GM12878 (cell line): ENCODE measurements at regions not wholly inside any gene's neighbourhood (a gene's known extent, or its start where the extent isn't known, plus 50 kb on each side); places are given as distances from the start of the nearest gene placed in this dataset.

Source experiments
- ATAC-seq: fragments of 200-7000 bp; cut with Tn5 transposase; 3 replicates; pipeline ENCODE4 v1.9.1; 2020; ENCODE audit warnings: mild to moderate bottlenecking, moderate library complexity
- BruUV-seq: library from RNA; stranded (reverse); fragments of 400-500 nt; replicated peaks from 2 replicates; lab custom pipeline; 2021; lab: Mats Ljungman, UMichigan
- CTCF ChIA-PET: fragments of 300-600 bp; sonication (Branson Sonifier 250); formaldehyde crosslinking; extraction: SDS; loops from one replicate; lab custom pipeline; 2021; ENCODE audit warnings: inconsistent platforms; lab: Yijun Ruan, JAX
- POLR2A ChIA-PET: fragments of 350-600 bp; formaldehyde crosslinking; extraction: SDS; loops from one replicate; lab custom pipeline; 2021; ENCODE audit warnings: inconsistent platforms; lab: Charles Lee
- RAD21 ChIA-PET: fragments of 300-600 bp; sonication (Branson Sonifier 250); formaldehyde crosslinking; loops from one replicate; lab custom pipeline; 2023; ENCODE audit warnings: antibody characterized with exemption; ENCODE audit not compliant: unreplicated experiment; lab: Charles Lee
- SMC1A ChIA-PET: fragments of 300-600 bp; sonication (Branson Sonifier 250); formaldehyde crosslinking; loops from one replicate; lab custom pipeline; 2023; ENCODE audit not compliant: unreplicated experiment, uncharacterized antibody; lab: Charles Lee
- DNase-seq: peaks from one replicate; pipeline ENCODE4 v3.0.0-alpha.2; 2011; ENCODE audit warnings: low read depth, low spot score
- FAIRE-seq: peaks from 3 replicates; lab custom pipeline; 2011; peaks lifted over from hg19 to GRCh38; lab: Jason Lieb, UNC
- H2AFZ ChIP-seq: 2 replicates; pipeline ENCODE4 v1.6.0; 2011; ENCODE audit warnings: low read depth, low read length, control low read depth; ENCODE audit not compliant: control insufficient read depth
- H3K27ac ChIP-seq: 2 replicates; pipeline ENCODE4 v1.5.1; 2011; ENCODE audit warnings: control low read depth; ENCODE audit not compliant: control insufficient read depth, insufficient read depth
- H3K27me3 ChIP-seq, 2 experiments: replicated peaks in 1 of 2; 2 replicates each; pipeline versions ENCODE4 v1.6.0 to v1.6.1; 2011; ENCODE audit warnings: low read length in 1 of 2; ENCODE audit not compliant: control insufficient read depth in 2 of 2, insufficient read depth in 2 of 2
- H3K36me3 ChIP-seq, 2 experiments: 2 replicates each; pipeline ENCODE4 v1.5.1; 2011; ENCODE audit warnings: low read length in 1 of 2; ENCODE audit not compliant: control insufficient read depth in 2 of 2, insufficient read depth in 2 of 2
- H3K4me1 ChIP-seq: 2 replicates; pipeline ENCODE4 v1.6.1; 2011; ENCODE audit warnings: mild to moderate bottlenecking, low read length, moderate library complexity, mixed read lengths; ENCODE audit not compliant: control insufficient read depth, insufficient read depth
- H3K4me2 ChIP-seq: 2 replicates; pipeline ENCODE4 v1.6.0; 2011; ENCODE audit warnings: control low read depth; ENCODE audit not compliant: control insufficient read depth, insufficient read depth
- H3K4me3 ChIP-seq: fragments of 200-600 bp; sonication (generic); 2 replicates; pipeline ENCODE4 v1.5.1; 2016
- H3K79me2 ChIP-seq: 2 replicates; pipeline ENCODE4 v1.6.0; 2011; ENCODE audit warnings: low read length; ENCODE audit not compliant: control insufficient read depth, insufficient read depth
- H3K9ac ChIP-seq: 2 replicates; pipeline ENCODE4 v1.8.0; 2011; ENCODE audit warnings: low read length, control low read depth, mixed read lengths; ENCODE audit not compliant: control insufficient read depth, insufficient read depth
- H3K9me3 ChIP-seq: replicated peaks from 3 replicates; pipeline ENCODE4 v1.5.1; 2011; ENCODE audit warnings: mild to moderate bottlenecking, low read length; ENCODE audit not compliant: control insufficient read depth, insufficient read depth
- H4K20me1 ChIP-seq: 2 replicates; pipeline ENCODE4 v1.6.0; 2011; ENCODE audit not compliant: control insufficient read depth, insufficient read depth
- BMI1 ChIP-seq: fragments of 450-650 bp; IDR thresholded peaks from 2 replicates; pipeline ENCODE4 v1.6.1; 2016; ENCODE audit warnings: mild to moderate bottlenecking, moderate library complexity, borderline replicate concordance
- CBX3 ChIP-seq: fragments of 200-600 bp; sonication (generic); IDR thresholded peaks from 2 replicates; pipeline ENCODE4 v1.6.1; 2016; ENCODE audit warnings: low read depth, borderline replicate concordance
- HDAC6 ChIP-seq: fragments of 200-600 bp; sonication (generic); IDR thresholded peaks from one replicate; pipeline ENCODE4 v1.8.0; 2017; ENCODE audit warnings: antibody characterized with exemption; ENCODE audit not compliant: unreplicated experiment
- HDGF ChIP-seq: fragments of 450-650 bp; IDR thresholded peaks from 2 replicates; pipeline ENCODE4 v1.6.1; 2016; ENCODE audit warnings: antibody characterized with exemption
- IKZF2 ChIP-seq, 2 experiments: fragments of 450-650 bp; IDR thresholded peaks; 2 replicates each; pipeline ENCODE4 v1.6.1; 2017; ENCODE audit warnings: mild to moderate bottlenecking in 2 of 2, moderate library complexity in 2 of 2
- NRF1 ChIP-seq: conservative IDR thresholded peaks from 2 replicates; pipeline ENCODE4 v1.6.1; 2011; ENCODE audit warnings: mild to moderate bottlenecking, low read depth, low read length, improper control_type of control experiment
- RAD51 ChIP-seq: fragments of 450-650 bp; IDR thresholded peaks from 2 replicates; pipeline ENCODE4 v1.6.1; 2016; ENCODE audit warnings: moderate library complexity, mild to moderate bottlenecking, inconsistent platforms
- RB1 ChIP-seq: fragments of 450-650 bp; formaldehyde crosslinking; IDR thresholded peaks from 2 replicates; pipeline ENCODE4 v1.6.1; 2017; ENCODE audit warnings: mild to moderate bottlenecking, borderline replicate concordance
- SMAD5 ChIP-seq: IDR thresholded peaks from 2 replicates; pipeline ENCODE4 v1.6.1; 2016; ENCODE audit warnings: antibody characterized with exemption, low read depth
- SP1 ChIP-seq: IDR thresholded peaks from one replicate; pipeline ENCODE4 v1.6.1; 2011; ENCODE audit warnings: low read depth, low read length
- SUPT20H ChIP-seq: IDR thresholded peaks from 2 replicates; pipeline ENCODE4 v1.6.1; 2011; ENCODE audit warnings: low read depth, mild to moderate bottlenecking, low read length, moderate library complexity, borderline replicate concordance; ENCODE audit not compliant: control insufficient read depth
- in situ Hi-C: fragments of 300-500 bp; cut with MboI; formaldehyde crosslinking; loops from 9 replicates; pipeline ENCODE4 v1.14.3; 2018; ENCODE audit warnings: mixed read lengths
- intact Hi-C: fragments of 100-400 bp; cut with micrococcal nuclease; formaldehyde crosslinking; loops from one replicate; pipeline ENCODE4 v1.14.2; 2022; ENCODE audit not compliant: unreplicated experiment
- TF ChIP-seq, protein P1 (sequence below): fragments of 150-350 bp; IDR thresholded peaks from 2 replicates; pipeline ENCODE4 v1.6.1; 2016; ENCODE audit warnings: low read depth, low read length
- TF ChIP-seq, protein P2 (sequence below): IDR thresholded peaks from 2 replicates; pipeline ENCODE4 v1.6.1; 2012; ENCODE audit warnings: mild to moderate bottlenecking, low read depth, low read length

DNA sequence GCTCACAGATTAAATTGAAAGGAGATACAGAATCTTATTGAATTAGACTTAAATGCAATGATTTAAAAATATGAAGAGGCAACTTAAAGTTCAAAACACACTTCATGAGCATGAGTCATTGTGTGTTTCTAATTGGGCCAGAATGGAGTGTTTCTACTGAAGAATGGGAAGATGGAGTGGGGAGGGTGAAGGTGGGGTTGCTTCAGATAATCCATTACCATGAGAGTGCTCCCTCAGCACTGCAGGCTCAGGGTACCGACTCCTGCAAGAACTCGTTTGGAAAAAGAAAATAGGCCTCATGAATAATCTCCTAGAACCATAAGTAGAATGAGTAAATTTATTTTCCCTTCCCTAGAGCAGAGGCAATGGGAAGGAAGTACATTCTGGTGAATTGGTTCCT, 372.8 kb downstream of the TOX3 start (continued):
- TF ChIP-seq, protein P1, sequence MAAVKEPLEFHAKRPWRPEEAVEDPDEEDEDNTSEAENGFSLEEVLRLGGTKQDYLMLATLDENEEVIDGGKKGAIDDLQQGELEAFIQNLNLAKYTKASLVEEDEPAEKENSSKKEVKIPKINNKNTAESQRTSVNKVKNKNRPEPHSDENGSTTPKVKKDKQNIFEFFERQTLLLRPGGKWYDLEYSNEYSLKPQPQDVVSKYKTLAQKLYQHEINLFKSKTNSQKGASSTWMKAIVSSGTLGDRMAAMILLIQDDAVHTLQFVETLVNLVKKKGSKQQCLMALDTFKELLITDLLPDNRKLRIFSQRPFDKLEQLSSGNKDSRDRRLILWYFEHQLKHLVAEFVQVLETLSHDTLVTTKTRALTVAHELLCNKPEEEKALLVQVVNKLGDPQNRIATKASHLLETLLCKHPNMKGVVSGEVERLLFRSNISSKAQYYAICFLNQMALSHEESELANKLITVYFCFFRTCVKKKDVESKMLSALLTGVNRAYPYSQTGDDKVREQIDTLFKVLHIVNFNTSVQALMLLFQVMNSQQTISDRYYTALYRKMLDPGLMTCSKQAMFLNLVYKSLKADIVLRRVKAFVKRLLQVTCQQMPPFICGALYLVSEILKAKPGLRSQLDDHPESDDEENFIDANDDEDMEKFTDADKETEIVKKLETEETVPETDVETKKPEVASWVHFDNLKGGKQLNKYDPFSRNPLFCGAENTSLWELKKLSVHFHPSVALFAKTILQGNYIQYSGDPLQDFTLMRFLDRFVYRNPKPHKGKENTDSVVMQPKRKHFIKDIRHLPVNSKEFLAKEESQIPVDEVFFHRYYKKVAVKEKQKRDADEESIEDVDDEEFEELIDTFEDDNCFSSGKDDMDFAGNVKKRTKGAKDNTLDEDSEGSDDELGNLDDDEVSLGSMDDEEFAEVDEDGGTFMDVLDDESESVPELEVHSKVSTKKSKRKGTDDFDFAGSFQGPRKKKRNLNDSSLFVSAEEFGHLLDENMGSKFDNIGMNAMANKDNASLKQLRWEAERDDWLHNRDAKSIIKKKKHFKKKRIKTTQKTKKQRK: no peak
- TF ChIP-seq SP1 (no peak), HDGF (no peak), SMAD5 (no peak)

DNA sequence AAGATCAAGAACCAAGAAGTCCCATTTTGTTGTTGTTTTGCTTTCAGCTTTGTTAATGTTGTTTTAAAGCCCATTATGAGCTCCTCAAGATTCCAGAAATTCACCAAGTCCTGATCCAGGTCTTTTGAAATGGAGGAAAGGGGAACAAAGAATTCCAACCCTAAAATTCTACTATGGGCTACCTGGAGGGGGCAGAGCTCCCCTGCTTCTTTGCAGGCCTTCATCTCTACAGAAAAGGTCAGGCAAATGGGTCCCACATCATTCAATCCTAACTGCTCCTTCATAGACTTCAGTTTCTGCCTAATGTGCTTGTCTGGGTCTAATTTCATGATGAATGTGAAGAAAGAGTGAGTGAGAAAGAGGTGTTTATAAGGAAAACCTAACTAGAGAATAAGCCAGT, 375.5 kb downstream of the TOX3 start:
- no peaks in the 10 kb centered on the region for H3K9me3 ChIP-seq
- H3K4me3 ChIP-seq: no peak overlapping the region
- no peak for FAIRE-seq
- H3K27ac ChIP-seq: no peak overlapping the region
- H3K27me3 ChIP-seq: no peaks in the 10 kb centered on the region
- CTCF ChIA-PET: interaction anchor here (3.1 kb wide), 1 partner anchor 20 kb away, joined by 13 read pairs; no protein-coding TSS in a partner anchor
- no peaks in the 10 kb centered on the region for H4K20me1 ChIP-seq
- BruUV-seq: no TSS peak
- H3K79me2 ChIP-seq: no peaks in the 10 kb centered on the region
- TF ChIP-seq HDAC6: no peak
- no peak for TF ChIP-seq RAD51
- TF ChIP-seq SUPT20H: no peak
- no peak for TF ChIP-seq RB1
- TF ChIP-seq CBX3: no peak
- no peak for TF ChIP-seq NRF1
- TF ChIP-seq BMI1: no peak
- TF ChIP-seq, protein P2, sequence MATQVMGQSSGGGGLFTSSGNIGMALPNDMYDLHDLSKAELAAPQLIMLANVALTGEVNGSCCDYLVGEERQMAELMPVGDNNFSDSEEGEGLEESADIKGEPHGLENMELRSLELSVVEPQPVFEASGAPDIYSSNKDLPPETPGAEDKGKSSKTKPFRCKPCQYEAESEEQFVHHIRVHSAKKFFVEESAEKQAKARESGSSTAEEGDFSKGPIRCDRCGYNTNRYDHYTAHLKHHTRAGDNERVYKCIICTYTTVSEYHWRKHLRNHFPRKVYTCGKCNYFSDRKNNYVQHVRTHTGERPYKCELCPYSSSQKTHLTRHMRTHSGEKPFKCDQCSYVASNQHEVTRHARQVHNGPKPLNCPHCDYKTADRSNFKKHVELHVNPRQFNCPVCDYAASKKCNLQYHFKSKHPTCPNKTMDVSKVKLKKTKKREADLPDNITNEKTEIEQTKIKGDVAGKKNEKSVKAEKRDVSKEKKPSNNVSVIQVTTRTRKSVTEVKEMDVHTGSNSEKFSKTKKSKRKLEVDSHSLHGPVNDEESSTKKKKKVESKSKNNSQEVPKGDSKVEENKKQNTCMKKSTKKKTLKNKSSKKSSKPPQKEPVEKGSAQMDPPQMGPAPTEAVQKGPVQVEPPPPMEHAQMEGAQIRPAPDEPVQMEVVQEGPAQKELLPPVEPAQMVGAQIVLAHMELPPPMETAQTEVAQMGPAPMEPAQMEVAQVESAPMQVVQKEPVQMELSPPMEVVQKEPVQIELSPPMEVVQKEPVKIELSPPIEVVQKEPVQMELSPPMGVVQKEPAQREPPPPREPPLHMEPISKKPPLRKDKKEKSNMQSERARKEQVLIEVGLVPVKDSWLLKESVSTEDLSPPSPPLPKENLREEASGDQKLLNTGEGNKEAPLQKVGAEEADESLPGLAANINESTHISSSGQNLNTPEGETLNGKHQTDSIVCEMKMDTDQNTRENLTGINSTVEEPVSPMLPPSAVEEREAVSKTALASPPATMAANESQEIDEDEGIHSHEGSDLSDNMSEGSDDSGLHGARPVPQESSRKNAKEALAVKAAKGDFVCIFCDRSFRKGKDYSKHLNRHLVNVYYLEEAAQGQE: no peak
- no peak for TF ChIP-seq IKZF2 (IDR thresholded peaks at IDR 0.05)
- TF ChIP-seq, all 136 proteins: peak for 0
- Histone ChIP-seq H2AFZ (no peak overlapping the region), H3K4me1 (no peaks in the 10 kb centered on the region), H3K4me2 (no peak overlapping the region), H3K9ac (no peak overlapping the region), H3K36me3 (no peaks in the 10 kb centered on the region)
- in situ Hi-C loops: no loop called here
- ATAC-seq (no peak), DNase-seq (no peak)
- RAD21 ChIA-PET: no interaction called here
- intact Hi-C loops: no loop called here
- POLR2A ChIA-PET: no interaction called here
- SMC1A ChIA-PET: interaction anchor here (0.7 to 1.3 kb wide), 2 partner anchors 9 to 31 kb away, joined by 3 read pairs; no protein-coding TSS in a partner anchor
